GM23338 (cell line): ENCODE measurements at regions not wholly inside any gene's neighbourhood (a gene's known extent, or its start where the extent isn't known, plus 50 kb on each side); places are given as distances from the start of the nearest gene placed in this dataset.

Experiments
- ATAC-seq: fragments of 200-7000 bp; cut with Tn5 transposase; 3 replicates; pipeline ENCODE4 v1.9.1; 2020
- DNase-seq: peaks from one replicate; pipeline ENCODE4 v3.0.0-alpha.2; 2015; ENCODE audit warnings: low spot score
- H2AFZ ChIP-seq: fragments of 200-600 bp; sonication (generic); 2 replicates; pipeline ENCODE4 v1.8.0; 2016; ENCODE audit warnings: antibody characterized with exemption, mild to moderate bottlenecking, moderate library complexity
- H3F3A ChIP-seq: fragments of 200-600 bp; sonication (generic); replicated peaks from 2 replicates; pipeline ENCODE4 v1.8.0; 2017; ENCODE audit warnings: antibody characterized with exemption, mixed run types, low read depth
- H3K27ac ChIP-seq: fragments of 200-600 bp; sonication (generic); 2 replicates; pipeline ENCODE4 v1.6.1; 2016; ENCODE audit warnings: low read depth
- H3K27me3 ChIP-seq: fragments of 200-600 bp; sonication (generic); 2 replicates; pipeline ENCODE4 v1.8.0; 2016; ENCODE audit warnings: mild to moderate bottlenecking, mixed run types, moderate library complexity; ENCODE audit not compliant: insufficient read depth
- H3K36me3 ChIP-seq: fragments of 200-600 bp; sonication (generic); 2 replicates; pipeline ENCODE4 v1.8.0; 2016; ENCODE audit warnings: mild to moderate bottlenecking; ENCODE audit not compliant: insufficient read depth
- H3K4me1 ChIP-seq: fragments of 200-600 bp; sonication (generic); 2 replicates; pipeline ENCODE4 v1.8.0; 2016; ENCODE audit warnings: mild to moderate bottlenecking, moderate library complexity; ENCODE audit not compliant: insufficient read depth
- H3K4me2 ChIP-seq: fragments of 200-600 bp; sonication (generic); 2 replicates; pipeline ENCODE4 v1.7.1; 2017; ENCODE audit warnings: mixed run types
- H3K4me3 ChIP-seq: fragments of 200-600 bp; sonication (generic); 2 replicates; pipeline ENCODE4 v1.6.1; 2016; ENCODE audit warnings: mixed run types
- H3K79me2 ChIP-seq: fragments of 200-600 bp; sonication (generic); replicated peaks from 2 replicates; pipeline ENCODE4 v1.8.0; 2017; ENCODE audit warnings: mild to moderate bottlenecking; ENCODE audit not compliant: insufficient read depth
- H3K9me2 ChIP-seq: fragments of 200-600 bp; sonication (generic); 2 replicates; pipeline ENCODE4 v1.8.0; 2017; ENCODE audit not compliant: insufficient read depth
- H4K20me1 ChIP-seq: fragments of 200-600 bp; sonication (generic); replicated peaks from 2 replicates; pipeline ENCODE4 v1.8.0; 2017; ENCODE audit warnings: mild to moderate bottlenecking; ENCODE audit not compliant: insufficient read depth
- H3K27ac Mint-ChIP-seq: 2 replicates; pipeline ENCODE4 v1.8.0; 2020; ENCODE audit warnings: inconsistent platforms, mild to moderate bottlenecking, moderate library complexity, mixed read lengths
- H3K27me3 Mint-ChIP-seq: 3 replicates; pipeline ENCODE4 v1.8.0; 2022; ENCODE audit warnings: low read depth, mild to moderate bottlenecking, moderate library complexity, mixed read lengths, inconsistent platforms; ENCODE audit not compliant: insufficient read depth, poor library complexity
- H3K36me3 Mint-ChIP-seq: 3 replicates; pipeline ENCODE4 v1.8.0; 2021; ENCODE audit warnings: low read depth, mild to moderate bottlenecking, inconsistent platforms, moderate library complexity, mixed read lengths
- H3K4me1 Mint-ChIP-seq: 3 replicates; pipeline ENCODE4 v1.8.0; 2020; ENCODE audit warnings: mild to moderate bottlenecking, inconsistent platforms, mixed read lengths
- H3K4me3 Mint-ChIP-seq: 3 replicates; pipeline ENCODE4 v1.8.0; 2021; ENCODE audit warnings: moderate library complexity, mild to moderate bottlenecking, inconsistent platforms, mixed read lengths
- H3K9me3 Mint-ChIP-seq: 3 replicates; pipeline ENCODE4 v1.8.0; 2020; ENCODE audit warnings: moderate library complexity, mild to moderate bottlenecking, inconsistent platforms, mixed read lengths
- CREB1 ChIP-seq: fragments of 250-450 bp; sonication (Bioruptor Pico); IDR thresholded peaks from 2 replicates; pipeline ENCODE4 v1.5.0; 2020; ENCODE audit warnings: low read depth, mild to moderate bottlenecking, moderate library complexity
- CTCF ChIP-seq, 2 experiments: fragments of 200-600 bp in 1 of 2; sonication (generic) in 1 of 2; conservative IDR thresholded peaks; 2 replicates each; pipeline versions ENCODE4 v1.5.1 to v1.6.1; 2016 to 2017; ENCODE audit warnings: antibody characterized with exemption in 2 of 2, low read depth in 2 of 2, mild to moderate bottlenecking in 2 of 2, moderate library complexity in 1 of 2
- ETS1 ChIP-seq: IDR thresholded peaks from 2 replicates; pipeline ENCODE4 v1.6.1; 2016; ENCODE audit warnings: antibody characterized with exemption
- EZH2 ChIP-seq: fragments of 200-600 bp; sonication (generic); IDR thresholded peaks from one replicate; pipeline ENCODE4 v1.8.0; 2017; ENCODE audit warnings: antibody characterized with exemption, mild to moderate bottlenecking, low read depth; ENCODE audit not compliant: unreplicated experiment
- EZH2phosphoT487 ChIP-seq: fragments of 200-600 bp; sonication (generic); IDR thresholded peaks from one replicate; pipeline ENCODE4 v1.8.1; 2018; ENCODE audit warnings: antibody characterized with exemption; ENCODE audit not compliant: unreplicated experiment
- JUNB ChIP-seq: IDR thresholded peaks from one replicate; pipeline ENCODE4 v1.6.1; 2016; ENCODE audit warnings: antibody characterized with exemption; ENCODE audit not compliant: unreplicated experiment
- POLR2AphosphoS5 ChIP-seq: IDR thresholded peaks from 2 replicates; pipeline ENCODE4 v1.6.1; 2016; ENCODE audit warnings: antibody characterized with exemption, low read depth
- REST ChIP-seq: IDR thresholded peaks from one replicate; pipeline ENCODE4 v1.6.1; 2018; ENCODE audit warnings: antibody characterized with exemption; ENCODE audit not compliant: unreplicated experiment
- ZNF462 ChIP-seq: fragments of 250-450 bp; sonication (Bioruptor Pico); IDR thresholded peaks from 2 replicates; pipeline ENCODE4 v1.5.0; 2020; ENCODE audit warnings: mild to moderate bottlenecking, moderate library complexity

- TF ChIP-seq REST = no peak
- no peak for TF ChIP-seq ETS1
These were observed 178.7 kb upstream of the CDH4 start (continued) for GRCh38 chr20:61073376-61073775.

- H3K9me3 Mint-ChIP-seq = peaks cover 27% of the 10 kb centered on the region
- H3K27me3 Mint-ChIP-seq = peaks cover 25% of the 10 kb centered on the region
- no peak for DNase-seq
- H3K4me1 Mint-ChIP-seq = no peaks in the 10 kb centered on the region
- Histone ChIP-seq H3K4me3 (no peak overlapping the region), H3K4me1 (no peaks in the 10 kb centered on the region), H3K4me2 (no peak overlapping the region), H3K27ac (no peak overlapping the region), H3K79me2 (no peaks in the 10 kb centered on the region), H3F3A (no peaks in the 10 kb centered on the region), H3K9me2 (no peaks in the 10 kb centered on the region), H3K27me3 (no peaks in the 10 kb centered on the region), H2AFZ (no peak overlapping the region), H4K20me1 (no peaks in the 10 kb centered on the region), H3K36me3 (no peaks in the 10 kb centered on the region)
- H3K27ac Mint-ChIP-seq = no peak overlapping the region
- no peak overlapping the region for H3K4me3 Mint-ChIP-seq
- 0 out of 3 replicates have a peak, but pooled peaks cover 2% of the 10 kb centered on the region for H3K36me3 Mint-ChIP-seq
- no peak for ATAC-seq
- no peak for TF ChIP-seq EZH2
- no peak for TF ChIP-seq REST
- TF ChIP-seq EZH2phosphoT487 = no peak
- no peak for TF ChIP-seq JUNB
- TF ChIP-seq ZNF462 (CRISPR knock-in tag) = no peak
- TF ChIP-seq CREB1 (CRISPR knock-in tag) = no peak
- TF ChIP-seq POLR2AphosphoS5 = no peak
- TF ChIP-seq CTCF (conservative IDR thresholded peaks at IDR 0.05; ENCODE audit: low read depth in 2 of 2) = no peak
These were observed 169.3 kb upstream of the CDH4 start for GRCh38 chr20:61082720-61083119.
